Naive thymus-derived CD8-positive, alpha-beta T cell (primary cell): ENCODE measurements at regions not wholly inside any gene's neighbourhood (a gene's known extent, or its start where the extent isn't known, plus 50 kb on each side); places are given as distances from the start of the nearest gene placed in this dataset.

ENCODE experiments used
- ATAC-seq, 2 donors: fragments of 150-1000 bp; cut with Tn5 transposase in 1 of 2; sonication (Bioruptor Pico), chemical (Tn5 transposase) in 1 of 2; 1 replicate in 1 of 2; 2 replicates in 1 of 2; pipeline ENCODE4 v1.10.0; 2021; ENCODE audit warnings: mild to moderate bottlenecking in 2 of 2, moderate library complexity in 2 of 2
- POLR2A ChIA-PET: fragments of 350-600 bp; sonication (Branson Sonifier 250); formaldehyde crosslinking; loops from one replicate; lab custom pipeline; 2021; ENCODE audit warnings: antibody characterized with exemption; lab: Charles Lee
- DNase-seq, 10 donors: peaks; one replicate each; pipeline versions ENCODE4 v3.0.0 to v3.0.0-alpha.2; 2020 to 2022
- H3K27ac Mint-ChIP-seq, 10 donors: one replicate each; pipeline ENCODE4 v1.8.0; 2020 to 2022; ENCODE audit warnings: mild to moderate bottlenecking in 10 of 10, mixed read lengths in 10 of 10, moderate library complexity in 4 of 10, inconsistent platforms in 1 of 10
- H3K27me3 Mint-ChIP-seq, 5 donors: one replicate each; pipeline ENCODE4 v1.8.0; 2021 to 2022; ENCODE audit warnings: mixed read lengths in 5 of 5
- H3K36me3 Mint-ChIP-seq, 3 donors: one replicate each; pipeline ENCODE4 v1.8.0; 2020 to 2022; ENCODE audit warnings: mixed read lengths in 3 of 3, mild to moderate bottlenecking in 2 of 3, inconsistent platforms in 1 of 3
- H3K4me1 Mint-ChIP-seq, 4 donors: one replicate each; pipeline ENCODE4 v1.8.0; 2021 to 2022; ENCODE audit warnings: mixed read lengths in 4 of 4
- H3K4me3 Mint-ChIP-seq, 10 donors: one replicate each; pipeline ENCODE4 v1.8.0; 2020 to 2022; ENCODE audit warnings: mild to moderate bottlenecking in 10 of 10, mixed read lengths in 10 of 10, moderate library complexity in 6 of 10, inconsistent platforms in 1 of 10
- H3K9me3 Mint-ChIP-seq, 9 donors: one replicate each; pipeline ENCODE4 v1.8.0; 2020 to 2022; ENCODE audit warnings: mixed read lengths in 9 of 9, mild to moderate bottlenecking in 3 of 9, inconsistent platforms in 1 of 9, moderate library complexity in 1 of 9

DNA sequence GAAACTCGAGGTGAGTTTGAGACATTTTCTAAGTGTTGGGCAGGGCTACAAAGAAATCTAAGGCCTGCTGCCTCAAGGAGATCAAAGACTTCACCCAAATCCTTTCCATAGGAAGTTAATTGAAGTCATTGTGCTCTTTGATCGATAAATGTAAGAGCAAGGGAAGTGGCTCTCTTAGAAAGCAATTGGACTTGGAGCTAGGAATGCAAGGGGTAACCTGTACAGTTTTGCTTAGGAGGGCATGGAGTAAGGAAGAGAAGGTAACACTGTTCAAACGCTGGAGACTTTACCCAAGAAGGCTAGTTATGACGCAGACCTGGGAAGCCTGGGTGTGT lies 418.0 kb upstream of the PROX1 start:
- no peaks in the 10 kb centered on the region for H3K4me1 Mint-ChIP-seq
- POLR2A ChIA-PET, result no interaction called here
- no peak for DNase-seq
- peaks cover 0 to 22% (median 13%) of the 10 kb centered on the region in 9 donors for H3K9me3 Mint-ChIP-seq
- ATAC-seq, result no peak
- no peak overlapping the region for H3K27ac Mint-ChIP-seq
- H3K4me3 Mint-ChIP-seq, result no peak overlapping the region
- peaks cover 0 to 16% (median 0%) of the 10 kb centered on the region in 3 donors for H3K36me3 Mint-ChIP-seq
- H3K27me3 Mint-ChIP-seq, result peaks cover 3 to 32% (median 12%) of the 10 kb centered on the region in 5 donors

DNA sequence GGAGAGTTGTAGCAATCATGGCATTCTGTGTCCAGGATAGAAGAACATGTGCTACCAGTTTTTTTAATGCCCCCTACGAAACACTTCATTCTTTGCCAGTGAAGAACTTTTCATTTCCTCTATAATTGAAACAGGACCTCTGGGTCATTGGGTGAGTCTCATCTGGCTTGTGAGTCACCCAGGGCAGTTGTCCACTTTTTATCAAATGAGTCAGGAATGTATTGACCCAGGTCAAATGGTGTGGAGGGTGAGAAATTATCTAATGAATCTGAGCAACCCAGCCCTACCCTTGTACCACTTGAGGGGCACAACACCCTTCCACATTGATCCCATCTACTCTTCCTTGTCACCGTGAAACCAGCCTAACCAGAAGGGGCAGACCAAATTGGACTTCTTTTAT lies 417.3 kb upstream of the PROX1 start:
- POLR2A ChIA-PET, result no interaction called here

DNA sequence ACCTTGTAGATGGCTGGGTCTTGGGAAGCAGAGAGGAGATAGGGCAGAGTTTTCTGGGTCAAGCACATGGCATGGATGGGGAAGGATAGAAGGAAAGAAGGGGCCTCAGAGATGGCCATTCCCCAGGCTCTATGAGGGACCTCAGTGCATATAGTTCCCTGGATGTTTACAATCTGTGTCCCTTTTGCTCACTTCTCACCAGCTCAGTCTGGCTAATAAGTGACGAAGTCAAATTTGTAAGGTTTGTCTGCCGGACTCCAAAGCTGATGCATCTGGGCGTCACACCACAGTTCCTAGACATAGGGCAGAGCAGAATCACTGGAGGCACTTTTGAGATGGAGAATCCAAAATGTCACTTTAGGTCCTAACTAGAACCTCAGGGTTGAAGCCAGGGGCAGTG lies 416.4 kb upstream of the PROX1 start:
- POLR2A ChIA-PET, result no interaction called here
- Mint-ChIP-seq H3K4me3 (no peak overlapping the region), H3K4me1 (no peaks in the 10 kb centered on the region), H3K36me3 (peaks cover 0 to 8% (median 0%) of the 10 kb centered on the region in 3 donors), H3K27me3 (peaks cover 3 to 32% (median 13%) of the 10 kb centered on the region in 5 donors), H3K9me3 (peaks cover 0 to 8% (median 5%) of the 10 kb centered on the region in 9 donors), H3K27ac (no peak overlapping the region)
- ATAC-seq, result no peak
- no peak for DNase-seq

More for the DNA sequence above, 417.3 kb upstream of the PROX1 start:
- Mint-ChIP-seq H3K9me3 (peaks cover 0 to 18% (median 7%) of the 10 kb centered on the region in 9 donors), H3K4me3 (no peak overlapping the region), H3K27me3 (peaks cover 3 to 32% (median 13%) of the 10 kb centered on the region in 5 donors), H3K36me3 (peaks cover 0 to 10% (median 0%) of the 10 kb centered on the region in 3 donors), H3K27ac (no peak overlapping the region), H3K4me1 (no peaks in the 10 kb centered on the region)
- ATAC-seq (no peak), DNase-seq (no peak)

DNA sequence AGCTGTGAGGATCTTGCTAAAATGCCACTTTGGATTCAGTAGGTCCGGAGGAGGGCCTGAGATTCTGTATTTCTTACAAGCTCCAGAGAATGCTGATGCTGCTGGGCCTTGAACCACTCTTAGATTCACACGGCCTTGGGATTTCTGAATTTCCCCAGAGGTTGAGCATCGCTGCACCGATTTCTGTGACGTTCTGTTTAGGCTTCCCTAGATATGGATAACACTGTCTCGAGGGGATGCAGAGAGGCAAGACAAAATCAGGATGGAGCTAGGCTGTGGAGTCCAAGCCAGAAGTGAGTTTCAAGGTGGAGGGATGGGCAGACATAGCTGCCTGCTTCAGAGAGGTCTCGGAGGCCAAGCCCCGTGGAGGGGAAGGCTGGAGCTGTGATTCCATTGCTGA lies 415.9 kb upstream of the PROX1 start:
- Mint-ChIP-seq H3K27ac (no peak overlapping the region), H3K9me3 (peaks cover 0 to 7% (median 1%) of the 10 kb centered on the region in 9 donors), H3K36me3 (peaks cover 0 to 8% (median 0%) of the 10 kb centered on the region in 3 donors), H3K4me1 (no peaks in the 10 kb centered on the region), H3K4me3 (no peak overlapping the region), H3K27me3 (peaks cover 3 to 32% (median 13%) of the 10 kb centered on the region in 5 donors)
- ATAC-seq (no peak), DNase-seq (no peak)
- POLR2A ChIA-PET, result no interaction called here

- DNase-seq (no peak), ATAC-seq (no peak)
- POLR2A ChIA-PET, result no interaction called here
- Mint-ChIP-seq H3K36me3 (peaks cover 0 to 12% (median 0%) of the 10 kb centered on the region in 3 donors), H3K27ac (no peak overlapping the region), H3K9me3 (peaks cover 0 to 12% (median 5%) of the 10 kb centered on the region in 9 donors), H3K4me3 (no peak overlapping the region), H3K4me1 (no peaks in the 10 kb centered on the region), H3K27me3 (peaks cover 3 to 32% (median 15%) of the 10 kb centered on the region in 5 donors)
Measured at GRCh38 chr1:213572912-213573647, 414.7 kb upstream of the PROX1 start.

GRCh38 chr1:213573648-213574009 lies 414.1 kb upstream of the PROX1 start:
- POLR2A ChIA-PET, result no interaction called here
- H3K4me1 Mint-ChIP-seq, result no peaks in the 10 kb centered on the region
- no peak for ATAC-seq
- H3K27me3 Mint-ChIP-seq, result peaks cover 3 to 27% (median 13%) of the 10 kb centered on the region in 5 donors
- H3K36me3 Mint-ChIP-seq, result peaks cover 0 to 9% (median 0%) of the 10 kb centered on the region in 3 donors
- peaks cover 0 to 12% (median 5%) of the 10 kb centered on the region in 9 donors for H3K9me3 Mint-ChIP-seq
- DNase-seq, result no peak
- no peak overlapping the region for H3K27ac Mint-ChIP-seq
- no peak overlapping the region for H3K4me3 Mint-ChIP-seq

DNA sequence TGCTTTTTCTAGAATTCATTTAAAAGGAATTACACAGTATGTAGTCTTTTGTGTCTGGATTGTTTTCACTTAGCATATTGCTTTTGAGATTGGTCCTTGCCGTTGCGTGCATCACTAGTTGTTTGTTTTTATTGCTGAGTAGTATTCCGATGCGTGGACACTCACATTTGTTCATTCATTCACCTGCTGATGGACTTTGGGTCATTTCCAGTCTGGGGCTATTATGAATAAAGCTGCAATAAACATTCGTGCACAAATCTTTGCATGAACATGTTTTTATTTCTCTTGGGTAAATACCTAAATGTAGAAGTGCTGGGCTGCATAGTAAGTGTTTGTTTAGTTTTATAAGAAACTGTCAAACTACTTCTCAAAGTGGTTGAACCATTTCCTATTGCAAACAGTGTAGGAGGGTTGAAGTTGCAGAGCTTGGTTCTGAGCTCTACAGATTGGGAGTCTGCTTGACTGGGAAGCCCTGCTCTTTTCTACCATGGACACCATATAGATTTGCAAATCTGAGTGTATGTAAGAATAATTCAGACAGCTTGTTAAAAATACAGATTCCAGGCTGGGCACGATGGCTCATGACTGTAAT lies 404.7 kb upstream of the PROX1 start:
- no peak for DNase-seq
- ATAC-seq, result no peak
- Mint-ChIP-seq H3K9me3 (peaks cover 0 to 7% (median 0%) of the 10 kb centered on the region in 9 donors), H3K27me3 (peaks cover 0 to 20% (median 9%) of the 10 kb centered on the region in 5 donors), H3K4me3 (no peak overlapping the region), H3K27ac (no peak overlapping the region), H3K36me3 (no peaks in the 10 kb centered on the region), H3K4me1 (no peaks in the 10 kb centered on the region)
- POLR2A ChIA-PET, result no interaction called here

- Mint-ChIP-seq H3K9me3 (peaks cover 0 to 4% (median 0%) of the 10 kb centered on the region in 9 donors), H3K27ac (no peak overlapping the region), H3K36me3 (no peaks in the 10 kb centered on the region), H3K4me1 (no peaks in the 10 kb centered on the region), H3K4me3 (no peak overlapping the region), H3K27me3 (peaks cover 0 to 20% (median 10%) of the 10 kb centered on the region in 5 donors)
- no peak for DNase-seq
- POLR2A ChIA-PET, result no interaction called here
- no peak for ATAC-seq
Measured at GRCh38 chr1:213584272-213584671, 403.5 kb upstream of the PROX1 start.

DNA sequence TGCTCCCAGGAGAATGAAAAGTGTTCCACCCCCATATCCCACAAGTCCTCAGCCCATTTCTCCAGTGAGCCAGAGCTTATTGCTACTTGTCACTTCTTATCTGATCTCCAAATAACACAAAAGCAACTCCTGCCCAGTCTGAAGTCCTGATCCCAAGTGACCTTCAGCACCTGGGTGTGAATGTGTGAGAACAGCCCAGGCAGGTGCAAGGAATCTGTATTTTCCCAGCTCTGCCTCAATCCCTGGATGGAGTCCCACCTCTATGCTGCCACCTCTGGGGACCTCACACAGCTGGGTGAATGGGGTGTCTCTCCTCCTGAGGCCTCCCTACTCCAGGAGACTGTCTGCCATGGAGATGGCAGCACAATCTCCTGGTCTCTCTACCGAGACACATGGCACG lies 402.4 kb upstream of the PROX1 start:
- no peak overlapping the region for H3K4me3 Mint-ChIP-seq
- POLR2A ChIA-PET, result no interaction called here
- H3K27me3 Mint-ChIP-seq, result peaks cover 0 to 20% (median 11%) of the 10 kb centered on the region in 5 donors
- no peaks in the 10 kb centered on the region for H3K36me3 Mint-ChIP-seq
- H3K27ac Mint-ChIP-seq, result no peak overlapping the region
- H3K4me1 Mint-ChIP-seq, result no peaks in the 10 kb centered on the region
- H3K9me3 Mint-ChIP-seq, result peaks cover 0 to 4% (median 0%) of the 10 kb centered on the region in 9 donors
- ATAC-seq (no peak), DNase-seq (no peak)

- DNase-seq (no peak), ATAC-seq (no peak)
- H3K27me3 Mint-ChIP-seq, result peaks cover 0 to 20% (median 13%) of the 10 kb centered on the region in 5 donors
- H3K36me3 Mint-ChIP-seq, result no peaks in the 10 kb centered on the region
- H3K4me1 Mint-ChIP-seq, result no peaks in the 10 kb centered on the region
- H3K4me3 Mint-ChIP-seq, result no peak overlapping the region
- H3K27ac Mint-ChIP-seq, result no peak overlapping the region
- POLR2A ChIA-PET, result no interaction called here
- H3K9me3 Mint-ChIP-seq, result peaks cover 0 to 4% (median 0%) of the 10 kb centered on the region in 9 donors
Measured at GRCh38 chr1:213585959-213586586, 401.7 kb upstream of the PROX1 start.

GRCh38 chr1:213586587-213586972 lies 401.2 kb upstream of the PROX1 start:
- Mint-ChIP-seq H3K4me1 (no peaks in the 10 kb centered on the region), H3K27me3 (peaks cover 0 to 19% (median 16%) of the 10 kb centered on the region in 5 donors), H3K27ac (no peak overlapping the region), H3K9me3 (peaks cover 0 to 4% (median 0%) of the 10 kb centered on the region in 9 donors), H3K36me3 (no peaks in the 10 kb centered on the region), H3K4me3 (no peak overlapping the region)
- no peak for ATAC-seq
- DNase-seq, result no peak
- POLR2A ChIA-PET, result no interaction called here

- no peak for ATAC-seq
- peaks cover 0 to 1% (median 0%) of the 10 kb centered on the region in 4 donors for H3K4me1 Mint-ChIP-seq
- H3K27me3 Mint-ChIP-seq, result peaks cover 0 to 11% (median 1%) of the 10 kb centered on the region in 5 donors
- no peak overlapping the region for H3K27ac Mint-ChIP-seq
- H3K9me3 Mint-ChIP-seq, result peaks cover 0 to 7% (median 0%) of the 10 kb centered on the region in 9 donors
- no peak for DNase-seq
- no peak overlapping the region for H3K4me3 Mint-ChIP-seq
- no peaks in the 10 kb centered on the region for H3K36me3 Mint-ChIP-seq
- POLR2A ChIA-PET, result no interaction called here
Measured at GRCh38 chr1:213596729-213597128, 391.0 kb upstream of the PROX1 start.

DNA sequence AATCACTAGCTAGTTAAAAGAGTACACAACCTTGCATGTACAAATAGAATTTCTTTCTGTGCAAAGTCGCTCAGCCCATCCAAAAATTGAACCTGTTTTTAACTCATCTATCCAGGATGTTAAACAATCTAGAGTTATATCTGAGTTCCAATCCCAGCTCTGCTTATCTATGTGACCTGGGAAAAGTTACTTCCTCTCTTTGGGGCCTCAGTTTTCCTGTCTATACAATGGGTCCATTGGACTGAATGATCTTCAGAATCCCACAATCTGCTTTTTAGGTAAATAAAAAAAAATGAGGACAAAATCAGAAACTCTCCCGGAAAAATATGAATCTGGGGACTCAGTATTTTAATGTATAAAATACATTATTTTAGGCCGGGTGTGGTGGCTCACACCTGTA lies 389.5 kb upstream of the PROX1 start:
- Mint-ChIP-seq H3K36me3 (no peaks in the 10 kb centered on the region), H3K9me3 (peaks cover 0 to 2% (median 0%) of the 10 kb centered on the region in 9 donors), H3K4me3 (no peak overlapping the region), H3K27me3 (peaks cover 0 to 5% (median 1%) of the 10 kb centered on the region in 5 donors), H3K4me1 (peaks cover 0 to 1% (median 0%) of the 10 kb centered on the region in 4 donors), H3K27ac (no peak overlapping the region)
- no peak for DNase-seq
- POLR2A ChIA-PET, result no interaction called here
- no peak for ATAC-seq
